ENCODE measurements at regions not wholly inside any gene's neighbourhood (a gene's known extent, or its start where the extent isn't known, plus 50 kb on each side); places are given as distances from the start of the nearest gene placed in this dataset.

DNA sequence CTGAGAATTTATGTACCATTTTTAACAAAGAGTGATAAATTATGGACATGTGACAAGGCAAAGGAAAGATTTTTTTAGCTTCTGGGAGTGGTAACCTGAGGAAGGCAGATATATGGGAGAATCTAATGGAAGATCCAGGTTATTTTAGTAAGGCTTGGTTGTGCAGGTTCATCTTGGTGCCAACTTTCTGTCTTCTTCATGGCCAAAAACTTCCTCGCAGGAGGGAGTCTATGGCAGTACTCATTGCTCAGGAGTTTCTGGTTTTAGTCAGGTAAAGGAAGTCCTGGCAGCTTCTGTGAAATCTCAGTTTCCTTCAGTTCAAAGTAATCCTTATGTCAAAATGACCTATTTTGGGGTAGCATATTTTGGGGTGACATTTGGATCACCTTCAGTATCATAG, 248.3 kb upstream of the KCNN2 start:
- DNase-seq, result no peak
- TF ChIP-seq POLR2A (IDR thresholded peaks at IDR 0.05) (no peak), CTCF (IDR thresholded peaks at IDR 0.05) (no peak)
- no peak overlapping the region for H3K27ac ChIP-seq
- no peak overlapping the region for H3K4me3 ChIP-seq
- WGBS (ENCODE audit: insufficient coverage, low coverage, low lambda C conversion rate, missing lambda C conversion rate), result 82% methylated on average over 1 of the region's 1 CpG
- H3K27me3 ChIP-seq, result no peaks in the 10 kb centered on the region
- H3K9me3 ChIP-seq, result no peaks in the 10 kb centered on the region
- no peaks in the 10 kb centered on the region for H3K4me1 ChIP-seq
- no peaks in the 10 kb centered on the region for H3K36me3 ChIP-seq
- intact Hi-C loops (cut with DNase I), result no loop called here
- ATAC-seq, result no peak

- Histone ChIP-seq H3K9me3 (no peaks in the 10 kb centered on the region), H3K27me3 (no peaks in the 10 kb centered on the region), H3K4me1 (no peaks in the 10 kb centered on the region), H3K4me3 (no peak overlapping the region), H3K27ac (no peak overlapping the region), H3K36me3 (no peaks in the 10 kb centered on the region)
- TF ChIP-seq CTCF (IDR thresholded peaks at IDR 0.05), result no peak
- no peak for TF ChIP-seq POLR2A (IDR thresholded peaks at IDR 0.05)
- no peak for DNase-seq
- intact Hi-C loops (cut with DNase I), result no loop called here
- 46% methylated on average over 3 of the region's 4 CpGs for WGBS (ENCODE audit: insufficient coverage, low coverage, low lambda C conversion rate, missing lambda C conversion rate)
- no peak for ATAC-seq
Measured at GRCh38 chr5:114116981-114117380, 244.9 kb upstream of the KCNN2 start.

GRCh38 chr5:114118511-114118910, 243.4 kb upstream of the KCNN2 start:
- Histone ChIP-seq H3K27me3 (no peaks in the 10 kb centered on the region), H3K4me1 (no peaks in the 10 kb centered on the region), H3K36me3 (no peaks in the 10 kb centered on the region), H3K9me3 (no peaks in the 10 kb centered on the region), H3K4me3 (no peak overlapping the region), H3K27ac (no peak overlapping the region)
- ATAC-seq (no peak), DNase-seq (no peak)
- WGBS (ENCODE audit: insufficient coverage, low coverage, low lambda C conversion rate, missing lambda C conversion rate), result 22% methylated on average over 1 of the region's 1 CpG
- TF ChIP-seq CTCF (IDR thresholded peaks at IDR 0.05) (no peak), POLR2A (IDR thresholded peaks at IDR 0.05) (no peak)
- intact Hi-C loops (cut with DNase I), result no loop called here

- TF ChIP-seq CTCF (IDR thresholded peaks at IDR 0.05) (no peak), POLR2A (IDR thresholded peaks at IDR 0.05) (no peak)
- ATAC-seq (no peak), DNase-seq (no peak)
- Histone ChIP-seq H3K36me3 (no peaks in the 10 kb centered on the region), H3K27ac (no peak overlapping the region), H3K9me3 (no peaks in the 10 kb centered on the region), H3K4me3 (no peak overlapping the region), H3K4me1 (no peaks in the 10 kb centered on the region), H3K27me3 (no peaks in the 10 kb centered on the region)
- WGBS (ENCODE audit: insufficient coverage, low coverage, low lambda C conversion rate, missing lambda C conversion rate), result 38% methylated on average over 4 of the region's 4 CpGs
- intact Hi-C loops (cut with DNase I), result no loop called here
Measured at GRCh38 chr5:114120166-114120565, 241.7 kb upstream of the KCNN2 start.

DNA sequence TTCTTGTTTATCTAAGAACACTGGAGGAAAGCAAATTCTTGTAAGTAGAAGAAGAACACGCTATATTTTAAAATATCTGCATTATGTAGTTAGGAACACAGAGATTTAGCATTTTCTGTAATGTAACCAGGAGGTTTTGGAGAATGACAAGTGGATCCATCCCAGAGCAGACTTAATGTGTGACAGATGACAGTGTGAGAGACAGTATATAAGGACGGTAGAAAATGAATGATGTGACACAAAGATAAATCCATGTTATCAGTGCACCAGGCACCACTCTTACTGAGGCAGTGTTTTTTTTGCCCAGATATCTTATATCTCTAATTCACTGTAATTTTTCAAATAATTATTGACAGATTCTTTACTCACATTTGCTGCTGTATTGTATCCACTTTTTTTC, 239.0 kb upstream of the KCNN2 start:
- Histone ChIP-seq H3K9me3 (no peaks in the 10 kb centered on the region), H3K36me3 (no peaks in the 10 kb centered on the region), H3K27me3 (no peaks in the 10 kb centered on the region), H3K4me1 (no peaks in the 10 kb centered on the region), H3K27ac (no peak overlapping the region), H3K4me3 (no peak overlapping the region)
- TF ChIP-seq POLR2A (IDR thresholded peaks at IDR 0.05), result no peak
- no peak for TF ChIP-seq CTCF (IDR thresholded peaks at IDR 0.05)
- ATAC-seq, result no peak
- DNase-seq, result no peak
- WGBS (ENCODE audit: insufficient coverage, low coverage, low lambda C conversion rate, missing lambda C conversion rate), result 48% methylated on average over 2 of the region's 2 CpGs
- intact Hi-C loops (cut with DNase I), result no loop called here

All from right lobe of liver (tissue), 6 donors.